SW480 (cell line): ENCODE measurements at regions not wholly inside any gene's neighbourhood (a gene's known extent, or its start where the extent isn't known, plus 50 kb on each side); places are given as distances from the start of the nearest gene placed in this dataset.

Source experiments
- DNase-seq: peaks from one replicate; pipeline ENCODE4 v3.0.0-alpha.2; 2016; ENCODE audit warnings: low spot score

DNA sequence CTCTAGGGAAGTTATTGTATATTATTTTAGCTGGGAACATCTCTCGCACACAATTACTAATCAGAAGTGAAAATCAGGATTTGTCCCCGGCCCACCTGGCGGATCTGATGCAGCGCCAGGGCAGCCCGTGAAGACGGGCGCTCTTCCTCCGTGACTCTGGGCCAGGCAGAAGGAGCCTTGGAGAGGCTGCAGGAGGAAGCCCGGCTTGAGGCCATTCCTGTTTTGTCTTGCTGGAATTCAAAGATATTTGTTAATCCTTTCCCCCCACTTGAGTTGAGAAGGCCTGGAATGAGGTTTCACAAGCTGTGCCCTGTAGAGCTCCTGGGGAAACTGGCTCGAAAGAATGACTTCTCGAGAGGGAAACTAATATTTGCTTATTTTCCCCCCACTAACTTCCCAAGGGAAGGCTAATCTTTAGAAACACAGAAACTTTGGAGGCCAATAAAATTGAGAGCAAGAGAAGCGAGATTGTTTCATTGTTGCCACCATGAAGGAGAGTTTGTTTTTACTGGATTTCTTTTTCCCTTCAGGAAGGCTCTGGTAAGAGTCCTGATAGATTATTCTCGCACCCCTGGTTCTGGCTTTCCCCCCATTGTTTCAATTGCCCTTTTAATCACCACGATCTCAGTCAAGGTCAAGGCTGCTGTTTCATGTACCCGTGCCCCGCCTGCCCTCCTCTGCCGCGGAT, 92.8 kb upstream of the SEPTIN5 start:
- DNase-seq = no peak

GRCh38 chr22:19622061-19622441, 92.3 kb upstream of the SEPTIN5 start:
- no peak for DNase-seq

GRCh38 chr22:19625331-19626041, 88.8 kb upstream of the SEPTIN5 start:
- DNase-seq = no peak

- DNase-seq = no peak
These were observed 88.2 kb upstream of the SEPTIN5 start for GRCh38 chr22:19626042-19626587.

GRCh38 chr22:19626666-19627065, 87.6 kb upstream of the SEPTIN5 start:
- DNase-seq = no peak

DNA sequence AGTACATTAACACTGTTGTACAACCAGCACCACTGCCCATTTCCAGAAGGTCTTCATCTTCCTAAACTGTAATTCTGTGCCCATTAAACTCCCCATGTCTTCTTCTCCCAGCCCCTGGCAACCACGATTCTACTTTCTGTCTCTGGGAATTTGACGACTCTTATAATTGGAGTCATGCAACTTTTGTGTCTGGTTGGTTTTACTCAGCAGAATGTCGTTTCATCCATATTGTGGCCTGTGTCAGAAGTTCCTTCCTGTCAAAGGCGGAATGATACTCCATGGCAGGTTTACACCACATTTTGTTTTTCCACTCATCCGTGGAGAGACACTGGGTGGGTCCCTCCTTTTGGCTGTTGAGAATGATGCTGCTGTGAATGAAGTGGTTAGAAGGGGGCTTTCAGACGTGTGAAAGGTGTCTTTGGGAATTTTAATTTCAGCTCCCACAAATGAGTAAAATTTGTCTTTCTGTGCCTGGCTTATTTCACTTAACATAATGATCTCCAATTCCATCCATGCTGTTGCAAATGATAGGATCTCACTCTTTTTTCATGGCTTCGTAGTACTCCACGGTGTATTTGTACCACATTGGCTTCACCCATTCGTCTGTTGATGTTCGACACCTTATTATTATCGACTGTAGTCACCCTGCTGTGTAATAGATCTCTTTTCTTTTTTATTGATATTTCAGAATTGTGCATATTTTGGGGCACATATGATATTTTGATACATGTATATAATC, 86.1 kb upstream of the SEPTIN5 start:
- DNase-seq = no peak

GRCh38 chr22:19629331-19629719, 85.0 kb upstream of the SEPTIN5 start:
- no peak for DNase-seq

DNA sequence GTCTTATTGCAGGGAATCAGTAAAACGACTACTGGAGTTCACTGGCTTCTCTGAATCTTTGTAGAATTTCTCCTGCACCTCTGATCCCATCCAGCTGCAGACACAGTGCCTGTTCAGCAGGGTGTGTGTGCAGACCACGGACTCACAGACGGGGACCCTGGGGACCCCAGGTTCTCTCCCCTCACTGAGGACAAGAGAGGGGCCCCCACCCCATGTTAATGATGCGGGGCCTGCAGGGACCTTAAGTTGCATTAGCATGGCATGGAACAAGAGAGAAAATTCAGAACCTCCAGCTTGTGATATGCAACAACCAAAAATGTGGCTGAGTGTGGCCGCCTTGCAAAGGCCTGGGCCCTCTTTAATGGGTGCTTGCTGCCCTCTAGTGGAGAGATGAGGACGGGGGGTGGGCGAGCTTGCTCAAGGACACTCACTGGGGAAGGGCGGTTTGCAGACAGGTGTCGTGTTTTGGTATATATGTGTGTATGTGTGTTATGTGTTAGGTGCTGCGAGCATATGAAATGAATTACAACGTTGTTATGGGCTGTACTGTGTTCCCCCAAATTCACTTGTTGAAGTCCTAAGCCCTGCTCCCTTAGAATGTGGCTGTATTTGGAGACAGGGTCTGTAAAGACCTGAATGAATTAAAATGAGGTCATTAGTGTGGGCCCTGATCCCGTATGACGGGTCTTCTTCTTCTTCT, 84.4 kb upstream of the SEPTIN5 start:
- peak; percentile 65 for DNase-seq

- DNase-seq = no peak
These were observed 83.7 kb upstream of the SEPTIN5 start for GRCh38 chr22:19630614-19631013.

DNA sequence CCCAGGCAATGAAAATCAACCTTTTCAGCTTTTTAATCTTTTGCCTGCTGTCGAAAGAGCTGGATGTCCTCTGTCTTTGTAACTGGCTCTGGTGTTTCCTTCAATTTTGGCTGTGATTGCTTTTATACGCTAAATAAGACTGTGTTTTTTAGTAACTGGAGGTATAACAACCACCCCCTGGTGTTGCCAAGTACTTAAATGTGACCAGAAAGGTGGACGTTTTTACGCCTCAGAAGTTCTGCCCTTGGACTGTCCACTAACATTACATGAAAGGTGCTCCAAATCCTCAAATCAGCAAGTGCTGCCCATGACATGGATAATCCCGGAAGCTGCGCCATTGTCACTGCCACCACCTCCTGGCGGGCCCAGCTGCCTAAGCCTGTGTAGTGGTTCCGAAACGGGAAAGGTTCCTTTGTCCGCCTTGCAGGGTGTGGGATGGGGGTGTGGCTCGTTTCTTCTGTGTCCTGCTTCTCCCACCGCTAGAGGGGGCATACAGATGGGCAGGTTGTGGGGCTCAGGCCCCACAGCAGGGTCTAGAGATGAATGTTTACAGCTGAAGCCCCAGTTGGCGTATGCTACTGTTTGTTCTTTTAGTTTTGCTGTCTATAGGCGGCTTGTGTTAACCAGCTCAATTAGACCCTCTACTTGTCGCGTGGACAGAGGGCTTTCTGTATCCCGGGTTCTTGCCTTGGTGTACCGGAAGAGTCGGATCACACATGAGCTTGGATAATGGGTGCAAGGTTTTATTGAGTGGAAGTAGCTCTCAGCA, 82.2 kb upstream of the SEPTIN5 start:
- DNase-seq = peak; percentile 8

DNA sequence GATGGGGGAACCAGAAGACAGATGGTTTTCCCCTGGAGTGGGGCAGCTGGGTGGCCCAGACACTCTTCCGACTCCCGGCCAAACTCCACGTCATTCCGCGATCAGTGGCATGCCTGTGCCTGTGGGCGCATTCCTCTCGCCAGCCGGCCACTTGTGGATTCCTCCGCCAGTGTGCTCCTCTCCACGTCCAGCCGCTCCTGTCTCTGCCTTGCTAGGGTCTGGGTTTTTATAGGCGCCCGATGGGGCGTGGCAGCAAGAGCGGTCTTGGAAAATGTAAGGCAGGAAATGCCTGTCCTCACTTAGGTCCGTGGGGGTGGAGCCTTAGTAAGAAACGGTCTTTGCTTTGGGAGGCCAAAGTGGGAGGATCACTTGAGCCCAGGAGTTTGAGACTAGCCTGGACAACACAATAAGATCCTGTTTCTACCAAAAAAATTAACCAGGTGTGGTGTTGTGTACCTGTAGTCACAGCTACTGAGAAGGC, 81.6 kb upstream of the SEPTIN5 start:
- no peak for DNase-seq

DNA sequence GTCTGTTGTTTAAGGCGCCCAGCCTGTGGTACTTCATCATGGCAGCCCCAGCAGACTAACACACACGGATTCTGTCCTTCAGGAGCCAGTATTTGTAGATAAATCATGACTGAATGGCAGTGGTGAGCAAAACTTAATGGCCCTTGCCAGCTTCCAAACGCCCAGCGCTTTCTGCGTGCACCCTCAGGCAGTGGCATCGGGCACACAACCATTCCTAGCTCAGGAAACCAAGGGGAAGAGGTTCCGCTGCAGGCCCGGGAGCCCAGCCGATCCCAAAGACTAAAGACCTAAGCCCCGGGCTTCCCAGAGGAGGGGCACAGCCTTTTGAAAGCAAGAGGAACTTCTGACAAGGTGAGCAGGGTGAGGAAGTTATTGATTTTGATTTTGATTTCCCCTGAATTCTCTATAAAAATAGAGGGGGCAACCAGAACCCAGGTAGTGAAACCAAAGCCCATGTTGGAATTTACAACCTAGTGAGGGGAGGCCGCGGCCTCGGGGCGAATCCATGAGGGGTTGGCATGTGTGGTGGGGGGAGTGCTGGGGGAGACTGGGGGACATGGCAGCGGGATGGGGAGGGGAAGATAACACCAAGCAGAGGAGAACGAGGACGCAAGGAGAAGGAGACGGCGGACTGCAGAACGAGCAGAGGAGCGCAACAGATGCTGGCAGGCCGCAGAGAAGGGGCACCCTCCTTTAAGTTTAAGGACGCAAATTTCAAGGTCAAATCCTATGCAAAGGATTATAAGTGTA, 79.9 kb upstream of the SEPTIN5 start:
- no peak for DNase-seq

DNA sequence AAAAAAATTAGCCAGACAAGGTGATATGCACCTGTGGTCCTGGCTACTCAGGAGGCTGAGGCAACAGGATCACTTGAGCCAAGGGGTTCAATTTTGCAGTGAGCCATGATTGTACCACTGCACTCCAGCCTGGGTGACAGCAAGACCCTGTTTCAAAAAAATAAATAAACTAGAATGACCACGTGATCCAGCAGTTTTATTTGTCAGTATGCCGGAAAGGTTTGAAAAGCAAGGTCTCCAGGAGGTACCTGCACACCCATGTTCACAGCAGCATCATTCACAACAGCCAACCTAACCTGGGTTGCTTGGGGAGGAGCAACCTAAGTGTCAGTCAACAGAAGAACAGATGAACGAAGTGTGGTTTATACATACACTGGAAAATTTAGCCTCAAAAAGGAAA, 78.7 kb upstream of the SEPTIN5 start:
- DNase-seq = no peak

- DNase-seq = no peak
These were observed 77.5 kb upstream of the SEPTIN5 start for GRCh38 chr22:19636696-19637407.

GRCh38 chr22:19637408-19638281, 76.7 kb upstream of the SEPTIN5 start:
- DNase-seq = no peak

DNA sequence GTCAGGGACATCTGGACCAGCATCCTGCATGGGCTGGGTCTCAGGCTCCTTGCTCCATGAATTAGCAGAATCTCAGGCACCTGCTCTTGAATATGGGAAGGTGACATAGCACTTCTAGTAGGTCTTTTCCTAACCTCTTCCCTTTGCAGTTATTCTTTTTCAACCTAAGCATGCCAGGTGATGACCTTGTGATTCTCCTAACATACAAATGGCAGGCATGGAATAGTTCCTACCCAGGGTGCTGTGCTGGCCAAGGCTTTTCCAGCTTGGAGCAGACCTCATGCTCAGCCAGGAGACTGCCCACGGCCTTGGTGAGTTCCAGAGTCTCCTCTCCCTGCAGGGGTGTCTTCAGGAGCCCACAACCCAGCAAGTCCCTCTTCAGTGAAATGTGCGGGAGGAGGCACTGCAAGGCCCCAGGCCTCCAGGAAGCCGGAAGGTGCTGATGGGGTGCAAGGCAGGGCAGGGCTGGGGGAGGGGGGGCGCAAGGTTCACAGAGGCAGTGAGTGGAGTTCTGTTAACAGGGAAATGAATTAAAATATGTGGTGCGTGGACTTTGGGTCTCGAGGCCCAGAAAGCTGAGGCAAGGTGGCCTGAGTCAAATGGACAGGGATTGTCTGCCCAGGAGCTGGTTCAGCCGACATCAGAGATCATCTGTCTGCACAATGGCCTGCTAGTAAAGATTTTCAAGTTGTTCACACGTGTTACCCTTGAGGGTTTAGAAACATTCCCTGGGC, 75.9 kb upstream of the SEPTIN5 start:
- DNase-seq = no peak

DNA sequence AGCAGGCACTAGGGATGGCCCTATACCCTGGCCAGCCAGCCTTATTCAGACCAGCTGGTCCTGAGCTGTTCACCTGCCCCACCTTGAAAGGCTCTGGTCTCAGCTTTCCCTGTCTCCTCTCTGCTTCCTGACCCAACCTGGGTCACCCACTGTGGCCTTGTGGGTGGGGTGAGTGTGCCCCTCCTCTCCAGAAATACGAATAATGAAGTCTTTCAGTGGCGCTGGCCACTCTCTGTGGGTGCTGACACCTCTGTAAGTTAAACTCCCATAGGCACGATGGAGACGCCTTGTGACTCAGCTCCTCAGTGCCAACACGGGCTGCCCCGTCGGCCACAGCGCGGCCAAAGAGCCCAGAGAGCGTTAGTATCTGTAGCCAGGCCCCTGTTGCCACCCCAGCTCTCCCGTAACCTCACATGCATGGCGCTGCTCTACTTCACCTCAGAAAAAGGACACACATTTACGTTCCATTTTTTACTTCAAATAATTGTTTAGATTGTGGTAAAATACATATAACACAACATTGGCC, 74.6 kb upstream of the SEPTIN5 start:
- DNase-seq = no peak

DNA sequence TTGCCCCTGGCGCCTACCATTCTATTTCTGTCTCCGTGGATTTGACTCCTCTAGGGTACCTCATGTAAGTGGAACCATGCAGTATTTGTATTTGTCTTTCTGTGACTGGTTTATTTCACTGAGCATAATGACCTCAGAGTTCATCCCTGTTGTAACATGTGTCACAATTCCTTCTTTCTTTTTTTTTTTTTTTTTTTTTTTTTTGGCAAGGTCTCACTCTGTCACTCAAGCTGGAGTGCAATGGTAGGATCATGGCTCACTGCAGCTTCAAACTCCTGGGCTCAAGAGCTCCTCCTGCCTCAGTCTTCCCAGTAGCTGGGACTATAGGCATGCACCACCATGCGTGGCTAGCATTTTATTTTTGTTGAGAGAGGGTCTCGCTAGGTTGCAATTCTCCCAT, 74.0 kb upstream of the SEPTIN5 start:
- DNase-seq = no peak
